HG02852 (cell line): ENCODE measurements at regions not wholly inside any gene's neighbourhood (a gene's known extent, or its start where the extent isn't known, plus 50 kb on each side); places are given as distances from the start of the nearest gene placed in this dataset.

Experiments used
- ATAC-seq: cut with Tn5 transposase; IDR thresholded peaks from one replicate; pipeline ENCODE4 v1.9.1; 2021; ENCODE audit warnings: mild to moderate bottlenecking, moderate library complexity; ENCODE audit not compliant: unreplicated experiment

DNA sequence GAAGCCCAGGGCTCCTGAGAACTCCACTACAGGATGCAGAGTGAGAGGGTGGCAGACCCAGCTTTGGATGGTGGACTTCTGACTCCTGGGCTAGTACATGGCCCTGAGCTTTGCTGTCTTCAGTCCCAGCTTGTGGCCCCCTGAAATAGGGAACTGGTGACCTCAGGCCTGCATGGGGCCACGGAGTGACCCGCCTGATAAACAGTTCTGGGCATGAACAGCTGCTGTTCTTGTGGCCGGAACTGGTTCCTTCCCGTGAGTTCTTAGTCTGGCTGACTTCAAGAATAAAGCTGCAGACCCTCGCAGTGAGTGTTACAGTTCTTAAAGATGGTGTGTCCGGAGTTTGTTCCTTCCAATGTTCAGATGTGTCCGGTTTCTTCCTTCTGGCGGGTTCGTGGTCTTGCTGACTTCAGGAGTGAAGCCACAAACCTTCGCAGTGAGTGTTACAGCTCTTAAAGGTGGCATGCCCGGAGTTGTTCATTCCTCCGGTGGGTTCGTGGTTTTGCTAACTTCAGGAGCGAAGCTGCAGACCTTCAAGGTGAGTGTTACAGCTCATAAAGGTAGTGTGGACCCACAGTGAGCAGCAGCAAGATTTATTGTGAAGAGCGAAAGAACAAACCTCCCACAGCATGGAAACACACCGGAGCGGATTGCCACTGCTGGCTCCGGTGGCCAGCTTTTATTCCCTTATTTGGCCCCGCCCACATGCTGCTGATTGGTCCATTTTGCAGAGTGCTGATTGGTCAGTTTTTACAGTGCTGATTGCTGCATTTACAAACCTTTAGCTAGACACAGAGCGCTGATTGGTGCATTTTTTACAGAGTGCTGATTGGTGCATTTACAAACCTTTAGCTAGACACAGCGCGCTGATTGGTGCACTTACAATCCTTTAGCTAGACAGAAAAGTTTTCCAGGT, 268.0 kb downstream of the ZEB1 start:
- no peak for ATAC-seq

DNA sequence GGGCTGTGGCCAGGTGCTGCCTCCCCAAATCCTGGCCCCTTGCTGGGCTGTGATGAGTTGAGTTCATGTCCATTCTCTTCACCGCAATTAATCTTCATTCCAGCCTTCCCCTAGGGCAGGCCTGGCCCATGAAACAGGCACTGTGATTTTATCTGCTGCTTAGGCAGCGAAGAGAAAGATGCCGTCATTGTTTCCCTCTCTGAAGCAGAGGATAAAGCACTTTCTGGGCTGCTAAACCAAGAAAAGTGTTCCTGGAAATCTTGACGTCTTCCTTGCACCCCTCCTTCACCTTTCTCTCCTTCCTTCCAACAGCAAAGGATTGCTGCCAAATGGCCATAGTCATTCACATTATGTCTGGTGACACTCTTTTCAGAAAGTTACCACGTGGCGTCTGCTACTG, 265.9 kb downstream of the ZEB1 start:
- no peak for ATAC-seq

DNA sequence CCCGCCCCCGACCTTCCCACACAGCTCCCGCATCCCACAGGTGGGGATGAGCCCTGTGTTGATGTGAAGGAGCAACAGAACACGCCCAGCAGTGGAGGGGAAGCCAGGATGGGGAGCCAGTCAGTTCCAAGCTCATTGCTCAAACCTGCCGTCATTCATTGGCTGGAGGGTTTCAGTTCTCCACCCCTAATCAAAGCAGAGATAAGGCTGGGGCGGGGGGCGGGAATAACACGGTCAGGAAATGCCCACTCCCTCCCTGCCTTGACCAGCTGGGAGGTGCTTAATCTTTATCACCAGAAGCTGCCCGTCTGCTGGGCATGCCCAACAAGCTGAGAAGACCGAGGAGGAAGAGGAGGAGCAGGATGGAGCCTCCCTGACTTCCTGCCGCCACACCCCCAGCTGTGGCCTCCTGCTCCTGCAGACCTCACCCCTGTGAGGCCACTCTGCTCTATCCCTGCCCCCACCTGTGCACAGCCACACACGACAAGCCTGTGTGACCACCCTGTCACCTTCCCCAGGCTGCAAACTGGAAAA, 265.1 kb downstream of the ZEB1 start:
- no peak for ATAC-seq

DNA sequence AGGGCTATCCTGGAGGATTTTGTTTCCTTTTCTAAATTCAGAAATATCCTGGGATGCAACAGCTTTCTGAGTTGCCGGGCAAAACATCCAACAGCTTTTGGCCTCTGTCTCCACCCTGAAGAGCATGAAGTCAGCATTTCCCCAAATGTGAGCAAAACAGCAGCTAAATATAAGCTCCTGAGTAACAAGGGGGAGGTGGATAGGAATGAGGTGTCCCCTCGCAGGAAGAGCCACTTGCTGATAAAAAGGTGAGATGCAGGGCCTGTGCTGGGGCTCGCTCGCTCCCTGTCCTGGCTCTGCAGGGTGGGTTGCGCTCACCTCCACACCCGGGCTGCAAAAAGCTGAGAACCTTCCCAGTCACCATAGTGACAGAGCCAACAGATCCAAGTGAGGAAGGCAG, 264.3 kb downstream of the ZEB1 start:
- no peak for ATAC-seq

DNA sequence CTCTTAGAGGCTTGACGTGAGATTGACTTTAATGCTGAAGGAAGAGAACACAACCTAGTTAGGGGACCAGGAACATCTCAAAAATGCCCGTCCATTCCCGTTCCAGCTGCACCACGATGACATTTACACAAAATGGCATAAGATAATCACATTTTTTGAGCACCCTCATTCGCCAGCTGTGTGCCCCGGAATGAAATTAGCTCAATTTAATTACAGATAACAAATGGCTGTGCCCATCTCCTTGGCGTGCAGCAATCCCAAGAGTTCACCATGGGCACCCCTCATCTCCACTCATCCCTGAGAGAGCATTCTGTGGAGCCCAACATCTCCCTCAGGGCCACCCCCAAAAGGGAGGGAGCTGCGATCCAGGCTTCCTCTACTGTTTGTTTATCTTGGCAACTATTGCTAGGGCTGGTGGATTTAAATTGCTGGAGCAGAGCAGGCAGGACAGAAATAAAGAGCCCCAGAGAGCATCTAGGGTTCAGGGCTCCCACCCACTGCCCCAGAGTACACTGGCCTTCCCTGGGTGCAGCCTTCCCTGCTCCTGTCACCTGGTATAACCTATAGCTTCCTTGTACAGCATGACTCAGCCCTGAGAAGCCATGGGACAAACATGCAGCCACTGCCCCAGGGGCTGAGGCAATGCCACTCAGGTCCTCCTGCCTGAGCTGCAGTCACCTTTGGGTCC, 263.5 kb downstream of the ZEB1 start:
- ATAC-seq, result no peak

DNA sequence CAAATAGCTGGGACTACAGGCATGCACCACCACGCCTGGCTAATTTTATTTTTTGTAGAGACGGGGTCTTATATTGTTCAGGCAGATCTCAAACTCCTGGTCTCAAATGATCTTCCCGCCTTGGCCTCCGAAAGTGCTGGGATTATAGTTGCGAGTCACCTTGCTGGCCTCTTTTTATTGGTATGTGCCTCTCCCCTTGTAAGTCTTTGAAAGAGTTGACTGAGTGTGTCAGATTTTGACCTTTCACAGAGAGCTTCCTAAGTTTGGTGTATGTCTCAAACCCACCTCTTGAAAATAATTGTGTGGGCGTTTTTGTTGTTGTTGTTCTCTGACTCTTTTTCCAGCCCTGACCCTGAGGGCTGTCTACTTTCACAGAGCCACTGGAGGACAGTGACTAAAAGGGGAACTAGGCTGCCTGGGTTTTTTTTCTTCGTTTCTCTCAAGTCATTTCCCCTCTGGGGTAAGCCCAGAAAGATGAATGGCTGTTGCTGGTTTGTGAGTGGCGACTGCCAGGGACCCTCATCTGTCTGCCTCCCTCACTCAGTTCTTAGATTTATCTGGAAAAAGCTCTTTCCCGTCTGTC, 262.8 kb downstream of the ZEB1 start:
- ATAC-seq, result peak; percentile 81

DNA sequence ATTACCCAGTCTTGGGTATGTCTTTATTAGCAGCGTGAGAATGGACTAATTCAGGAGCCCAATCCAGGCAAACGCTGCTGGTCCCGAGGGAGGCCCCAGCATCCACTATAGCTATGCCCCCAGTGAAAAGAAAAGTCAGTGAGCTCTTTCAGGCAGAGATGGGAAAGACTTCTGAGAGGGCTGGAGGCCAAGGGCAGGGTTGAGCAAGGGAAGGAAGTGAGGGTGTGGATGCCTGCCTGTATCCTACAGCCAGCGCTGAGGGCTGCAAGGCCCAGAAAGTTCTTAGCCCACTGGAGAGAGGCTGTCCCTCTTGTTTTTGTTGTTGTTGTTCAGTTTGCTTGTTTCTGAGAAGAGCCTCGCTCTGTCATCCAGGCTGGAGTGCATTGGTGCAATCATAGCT, 261.6 kb downstream of the ZEB1 start:
- ATAC-seq, result no peak
